ENCODE measurements at regions not wholly inside any gene's neighbourhood (a gene's known extent, or its start where the extent isn't known, plus 50 kb on each side); places are given as distances from the start of the nearest gene placed in this dataset.

GRCh38 chr20:60579941-60580515 is 621.8 kb downstream of the CDH26 start:
- no peaks in the 10 kb centered on the region for H3K4me1 ChIP-seq (ENCODE audit: control insufficient read depth, insufficient read depth, low read length)

GRCh38 chr20:60581606-60582115 is 623.4 kb downstream of the CDH26 start:
- H3K27ac ChIP-seq (ENCODE audit: low read depth, low read length): no peak overlapping the region
- H3K27me3 ChIP-seq (ENCODE audit: control insufficient read depth, insufficient read depth, low read length): no peaks in the 10 kb centered on the region
- H3K9me3 ChIP-seq (ENCODE audit: control insufficient read depth, insufficient read depth, low read length): no peaks in the 10 kb centered on the region
- H3K4me1 ChIP-seq (ENCODE audit: control insufficient read depth, insufficient read depth, low read length): peaks cover 5% of the 10 kb centered on the region
- H3K36me3 ChIP-seq (ENCODE audit: control insufficient read depth, insufficient read depth, low read length): no peaks in the 10 kb centered on the region
- H3K4me3 ChIP-seq (ENCODE audit: low read depth, low read length): no peak overlapping the region
- DNase-seq (ENCODE audit: low read depth in 4 of 6, low spot score in 6 of 6): no peak
- WGBS (ENCODE audit: insufficient coverage): 100% methylated on average over 2 of the region's 4 CpGs

More at GRCh38 chr20:60579941-60580515, 621.8 kb downstream of the CDH26 start:
- no peak for DNase-seq (ENCODE audit: low read depth in 4 of 6, low spot score in 6 of 6)
- no peak overlapping the region for H3K27ac ChIP-seq (ENCODE audit: low read depth, low read length)
- no peak overlapping the region for H3K4me3 ChIP-seq (ENCODE audit: low read depth, low read length)
- H3K27me3 ChIP-seq (ENCODE audit: control insufficient read depth, insufficient read depth, low read length): no peaks in the 10 kb centered on the region
- H3K9me3 ChIP-seq (ENCODE audit: control insufficient read depth, insufficient read depth, low read length): no peaks in the 10 kb centered on the region
- H3K36me3 ChIP-seq (ENCODE audit: control insufficient read depth, insufficient read depth, low read length): no peaks in the 10 kb centered on the region
- WGBS (ENCODE audit: insufficient coverage): 93% methylated on average over 1 of the region's 4 CpGs

- H3K27me3 ChIP-seq (ENCODE audit: control insufficient read depth, insufficient read depth, low read length): no peaks in the 10 kb centered on the region
- no CpG with 5 or more reads among the region's 2 CpGs for WGBS (ENCODE audit: insufficient coverage)
- DNase-seq (ENCODE audit: low read depth in 4 of 6, low spot score in 6 of 6): peak in 1 of 6 donors; percentile 34
- peak overlapping the region; percentile 51 for H3K27ac ChIP-seq (ENCODE audit: low read depth, low read length)
- no peaks in the 10 kb centered on the region for H3K9me3 ChIP-seq (ENCODE audit: control insufficient read depth, insufficient read depth, low read length)
- H3K4me1 ChIP-seq (ENCODE audit: control insufficient read depth, insufficient read depth, low read length): peaks cover 8% of the 10 kb centered on the region
- H3K4me3 ChIP-seq (ENCODE audit: low read depth, low read length): no peak overlapping the region
- H3K36me3 ChIP-seq (ENCODE audit: control insufficient read depth, insufficient read depth, low read length): no peaks in the 10 kb centered on the region
These were observed 625.5 kb downstream of the CDH26 start for GRCh38 chr20:60583741-60584140.

- Histone ChIP-seq H3K36me3 (ENCODE audit: control insufficient read depth, insufficient read depth, low read length) (no peaks in the 10 kb centered on the region), H3K27ac (ENCODE audit: low read depth, low read length) (no peak overlapping the region), H3K9me3 (ENCODE audit: control insufficient read depth, insufficient read depth, low read length) (no peaks in the 10 kb centered on the region), H3K4me1 (ENCODE audit: control insufficient read depth, insufficient read depth, low read length) (peaks cover 8% of the 10 kb centered on the region), H3K4me3 (ENCODE audit: low read depth, low read length) (no peak overlapping the region), H3K27me3 (ENCODE audit: control insufficient read depth, insufficient read depth, low read length) (no peaks in the 10 kb centered on the region)
- WGBS (ENCODE audit: insufficient coverage): 70% methylated on average over 3 of the region's 4 CpGs
- peak in 1 of 6 donors; percentile 38 for DNase-seq (ENCODE audit: low read depth in 4 of 6, low spot score in 6 of 6)
These were observed 626.0 kb downstream of the CDH26 start for GRCh38 chr20:60584221-60584620.

- Histone ChIP-seq H3K4me1 (ENCODE audit: control insufficient read depth, insufficient read depth, low read length) (peaks cover 8% of the 10 kb centered on the region), H3K27ac (ENCODE audit: low read depth, low read length) (no peak overlapping the region), H3K4me3 (ENCODE audit: low read depth, low read length) (no peak overlapping the region), H3K27me3 (ENCODE audit: control insufficient read depth, insufficient read depth, low read length) (no peaks in the 10 kb centered on the region), H3K9me3 (ENCODE audit: control insufficient read depth, insufficient read depth, low read length) (no peaks in the 10 kb centered on the region), H3K36me3 (ENCODE audit: control insufficient read depth, insufficient read depth, low read length) (no peaks in the 10 kb centered on the region)
- no peak for DNase-seq (ENCODE audit: low read depth in 4 of 6, low spot score in 6 of 6)
- no CpG with 5 or more reads among the region's 4 CpGs for WGBS (ENCODE audit: insufficient coverage)
These were observed 627.4 kb downstream of the CDH26 start for GRCh38 chr20:60585651-60586050.

GRCh38 chr20:60586269-60587050 is 628.2 kb downstream of the CDH26 start:
- Histone ChIP-seq H3K36me3 (ENCODE audit: control insufficient read depth, insufficient read depth, low read length) (no peaks in the 10 kb centered on the region), H3K27me3 (ENCODE audit: control insufficient read depth, insufficient read depth, low read length) (no peaks in the 10 kb centered on the region), H3K4me3 (ENCODE audit: low read depth, low read length) (no peak overlapping the region), H3K27ac (ENCODE audit: low read depth, low read length) (no peak overlapping the region), H3K4me1 (ENCODE audit: control insufficient read depth, insufficient read depth, low read length) (peaks cover 8% of the 10 kb centered on the region), H3K9me3 (ENCODE audit: control insufficient read depth, insufficient read depth, low read length) (no peaks in the 10 kb centered on the region)
- 43% methylated on average over 9 of the region's 11 CpGs for WGBS (ENCODE audit: insufficient coverage)
- peak in 2 of 6 donors; percentile 71 to 80 for DNase-seq (ENCODE audit: low read depth in 4 of 6, low spot score in 6 of 6)

- Histone ChIP-seq H3K4me3 (ENCODE audit: low read depth, low read length) (no peak overlapping the region), H3K27me3 (ENCODE audit: control insufficient read depth, insufficient read depth, low read length) (no peaks in the 10 kb centered on the region), H3K9me3 (ENCODE audit: control insufficient read depth, insufficient read depth, low read length) (no peaks in the 10 kb centered on the region), H3K27ac (ENCODE audit: low read depth, low read length) (no peak overlapping the region), H3K36me3 (ENCODE audit: control insufficient read depth, insufficient read depth, low read length) (no peaks in the 10 kb centered on the region), H3K4me1 (ENCODE audit: control insufficient read depth, insufficient read depth, low read length) (peaks cover 8% of the 10 kb centered on the region)
- 79% methylated on average over 2 of the region's 4 CpGs for WGBS (ENCODE audit: insufficient coverage)
- peak in 1 of 6 donors; percentile 35 for DNase-seq (ENCODE audit: low read depth in 4 of 6, low spot score in 6 of 6)
These were observed 629.8 kb downstream of the CDH26 start for GRCh38 chr20:60587986-60588385.

- Histone ChIP-seq H3K27me3 (ENCODE audit: control insufficient read depth, insufficient read depth, low read length) (no peaks in the 10 kb centered on the region), H3K4me1 (ENCODE audit: control insufficient read depth, insufficient read depth, low read length) (peaks cover 8% of the 10 kb centered on the region), H3K27ac (ENCODE audit: low read depth, low read length) (no peak overlapping the region), H3K9me3 (ENCODE audit: control insufficient read depth, insufficient read depth, low read length) (no peaks in the 10 kb centered on the region), H3K4me3 (ENCODE audit: low read depth, low read length) (no peak overlapping the region), H3K36me3 (ENCODE audit: control insufficient read depth, insufficient read depth, low read length) (no peaks in the 10 kb centered on the region)
- WGBS (ENCODE audit: insufficient coverage): no CpG with 5 or more reads among the region's 3 CpGs
- peak in 1 of 6 donors; percentile 41 for DNase-seq (ENCODE audit: low read depth in 4 of 6, low spot score in 6 of 6)
These were observed 631.4 kb downstream of the CDH26 start for GRCh38 chr20:60589623-60590022.

GRCh38 chr20:60591172-60591799 is 633.1 kb downstream of the CDH26 start:
- no peaks in the 10 kb centered on the region for H3K27me3 ChIP-seq (ENCODE audit: control insufficient read depth, insufficient read depth, low read length)
- no peak overlapping the region for H3K4me3 ChIP-seq (ENCODE audit: low read depth, low read length)
- no peak overlapping the region for H3K27ac ChIP-seq (ENCODE audit: low read depth, low read length)
- peaks cover 6% of the 10 kb centered on the region for H3K4me1 ChIP-seq (ENCODE audit: control insufficient read depth, insufficient read depth, low read length)
- no peaks in the 10 kb centered on the region for H3K9me3 ChIP-seq (ENCODE audit: control insufficient read depth, insufficient read depth, low read length)
- peak in 1 of 6 donors; percentile 38 for DNase-seq (ENCODE audit: low read depth in 4 of 6, low spot score in 6 of 6)
- no peaks in the 10 kb centered on the region for H3K36me3 ChIP-seq (ENCODE audit: control insufficient read depth, insufficient read depth, low read length)
- WGBS (ENCODE audit: insufficient coverage): 67% methylated on average over 1 of the region's 6 CpGs
